ENCODE measurements at regions not wholly inside any gene's neighbourhood (a gene's known extent, or its start where the extent isn't known, plus 50 kb on each side); places are given as distances from the start of the nearest gene placed in this dataset.

- Mint-ChIP-seq H3K4me1 (no peaks in the 10 kb centered on the region), H3K27me3 (ENCODE audit: low read depth) (no peaks in the 10 kb centered on the region), H3K4me3 (no peak overlapping the region), H3K9me3 (peaks cover 3% of the 10 kb centered on the region), H3K36me3 (ENCODE audit: low read depth) (peaks cover 17% of the 10 kb centered on the region), H3K27ac (ENCODE audit: unreplicated experiment) (no peak overlapping the region)
- no peak for DNase-seq (ENCODE audit: low read depth, low spot score)
- TF ChIP-seq, protein P1, sequence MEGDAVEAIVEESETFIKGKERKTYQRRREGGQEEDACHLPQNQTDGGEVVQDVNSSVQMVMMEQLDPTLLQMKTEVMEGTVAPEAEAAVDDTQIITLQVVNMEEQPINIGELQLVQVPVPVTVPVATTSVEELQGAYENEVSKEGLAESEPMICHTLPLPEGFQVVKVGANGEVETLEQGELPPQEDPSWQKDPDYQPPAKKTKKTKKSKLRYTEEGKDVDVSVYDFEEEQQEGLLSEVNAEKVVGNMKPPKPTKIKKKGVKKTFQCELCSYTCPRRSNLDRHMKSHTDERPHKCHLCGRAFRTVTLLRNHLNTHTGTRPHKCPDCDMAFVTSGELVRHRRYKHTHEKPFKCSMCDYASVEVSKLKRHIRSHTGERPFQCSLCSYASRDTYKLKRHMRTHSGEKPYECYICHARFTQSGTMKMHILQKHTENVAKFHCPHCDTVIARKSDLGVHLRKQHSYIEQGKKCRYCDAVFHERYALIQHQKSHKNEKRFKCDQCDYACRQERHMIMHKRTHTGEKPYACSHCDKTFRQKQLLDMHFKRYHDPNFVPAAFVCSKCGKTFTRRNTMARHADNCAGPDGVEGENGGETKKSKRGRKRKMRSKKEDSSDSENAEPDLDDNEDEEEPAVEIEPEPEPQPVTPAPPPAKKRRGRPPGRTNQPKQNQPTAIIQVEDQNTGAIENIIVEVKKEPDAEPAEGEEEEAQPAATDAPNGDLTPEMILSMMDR (conservative IDR thresholded peaks at IDR 0.05) = no peak
Measured at GRCh38 chr14:71595441-71595840, 336.8 kb upstream of the RGS6 start.

DNA sequence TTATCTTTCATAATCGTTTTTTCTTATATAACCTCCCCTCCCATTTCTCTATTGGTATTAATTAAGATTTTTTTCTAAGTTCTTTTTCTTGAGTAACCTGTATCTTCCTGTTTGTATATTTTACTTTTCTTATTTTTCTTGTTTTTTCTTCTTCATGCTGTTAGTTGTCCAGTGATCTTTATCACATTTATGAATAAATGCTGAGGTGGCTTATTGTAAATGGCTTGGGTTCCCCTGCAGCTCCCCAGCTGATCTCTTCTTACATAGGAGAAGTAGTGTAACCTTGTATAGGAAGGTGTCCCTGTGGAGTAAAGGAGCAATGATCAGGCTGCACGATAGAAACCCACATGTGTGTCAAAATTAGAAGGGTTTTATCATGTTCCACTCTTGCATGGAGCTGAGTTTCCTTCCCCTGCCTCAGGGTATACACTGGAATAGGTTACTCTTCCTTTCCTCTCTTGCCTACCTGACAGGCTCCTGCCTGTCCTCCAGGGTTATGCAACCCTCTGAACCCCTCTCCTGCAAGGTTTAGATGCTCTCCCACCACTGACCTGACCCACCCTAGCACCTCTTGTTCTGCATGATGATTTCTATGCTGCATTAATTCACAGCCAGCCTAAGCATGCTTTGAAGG lies 334.8 kb upstream of the RGS6 start:
- H3K4me1 Mint-ChIP-seq = no peaks in the 10 kb centered on the region
- peaks cover 15% of the 10 kb centered on the region for H3K9me3 Mint-ChIP-seq
- no peaks in the 10 kb centered on the region for H3K27me3 Mint-ChIP-seq (ENCODE audit: low read depth)
- DNase-seq (ENCODE audit: low read depth, low spot score) = no peak
- peaks cover 31% of the 10 kb centered on the region for H3K36me3 Mint-ChIP-seq (ENCODE audit: low read depth)
- no peak overlapping the region for H3K27ac Mint-ChIP-seq (ENCODE audit: unreplicated experiment)
- no peak overlapping the region for H3K4me3 Mint-ChIP-seq
- TF ChIP-seq, protein P1 (conservative IDR thresholded peaks at IDR 0.05) = no peak

- H3K4me3 Mint-ChIP-seq = no peak overlapping the region
Measured at GRCh38 chr14:71597955-71598660, 334.1 kb upstream of the RGS6 start.

DNA sequence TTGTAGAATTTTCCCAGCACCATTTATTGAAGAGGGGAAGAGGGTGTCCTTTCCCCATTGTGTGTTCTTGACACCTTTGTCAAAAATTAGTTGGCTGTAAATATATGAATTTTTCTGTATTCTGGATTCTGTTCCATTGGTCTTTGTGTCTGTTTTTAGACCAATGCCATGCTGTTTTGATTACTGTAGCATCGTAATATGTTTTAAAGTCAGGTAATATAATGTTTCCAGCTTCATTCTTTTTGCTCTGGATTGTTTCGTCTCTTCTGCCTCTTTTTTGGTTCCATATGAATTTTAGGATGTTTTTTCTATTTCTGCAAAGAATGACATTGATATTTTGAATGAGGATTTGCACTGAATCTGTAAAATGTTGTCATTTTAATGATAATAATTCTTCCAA lies 331.9 kb upstream of the RGS6 start:
- H3K9me3 Mint-ChIP-seq = peaks cover 18% of the 10 kb centered on the region
- H3K27me3 Mint-ChIP-seq (ENCODE audit: low read depth) = no peaks in the 10 kb centered on the region
- TF ChIP-seq, protein P1 (conservative IDR thresholded peaks at IDR 0.05) = no peak
- no peak overlapping the region for H3K4me3 Mint-ChIP-seq
- no peak for DNase-seq (ENCODE audit: low read depth, low spot score)
- peaks cover 38% of the 10 kb centered on the region for H3K36me3 Mint-ChIP-seq (ENCODE audit: low read depth)
- no peak overlapping the region for H3K27ac Mint-ChIP-seq (ENCODE audit: unreplicated experiment)
- no peaks in the 10 kb centered on the region for H3K4me1 Mint-ChIP-seq

More at GRCh38 chr14:71597955-71598660, 334.1 kb upstream of the RGS6 start:
- no peaks in the 10 kb centered on the region for H3K27me3 Mint-ChIP-seq (ENCODE audit: low read depth)
- no peak for DNase-seq (ENCODE audit: low read depth, low spot score)
- TF ChIP-seq, protein P1 (conservative IDR thresholded peaks at IDR 0.05) = no peak
- H3K4me1 Mint-ChIP-seq = no peaks in the 10 kb centered on the region
- no peak overlapping the region for H3K27ac Mint-ChIP-seq (ENCODE audit: unreplicated experiment)
- peaks cover 31% of the 10 kb centered on the region for H3K36me3 Mint-ChIP-seq (ENCODE audit: low read depth)
- H3K9me3 Mint-ChIP-seq = peaks cover 15% of the 10 kb centered on the region

DNA sequence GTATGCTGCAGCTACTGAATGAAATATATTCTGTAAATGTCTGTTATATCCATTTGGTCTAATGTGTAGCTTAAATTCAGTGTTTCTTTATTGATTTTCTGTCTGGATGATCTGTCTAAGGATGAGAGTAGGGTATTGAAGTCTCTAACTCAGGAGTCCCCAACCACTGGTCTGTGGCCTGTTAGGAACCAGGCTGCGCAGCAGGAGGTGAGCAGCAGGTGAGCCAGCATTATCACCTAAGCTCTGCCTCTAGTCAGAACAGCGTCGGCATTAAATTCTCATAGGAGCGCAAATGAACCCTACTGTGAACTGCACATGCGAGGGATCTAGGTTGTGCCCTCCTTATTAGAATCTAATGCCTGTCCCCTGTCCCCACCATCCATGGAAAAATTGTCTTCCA lies 329.7 kb upstream of the RGS6 start:
- Mint-ChIP-seq H3K36me3 (ENCODE audit: low read depth) (peaks cover 41% of the 10 kb centered on the region), H3K27ac (ENCODE audit: unreplicated experiment) (no peak overlapping the region), H3K4me1 (peaks cover 11% of the 10 kb centered on the region), H3K9me3 (peaks cover 21% of the 10 kb centered on the region), H3K27me3 (ENCODE audit: low read depth) (no peaks in the 10 kb centered on the region), H3K4me3 (no peak overlapping the region)
- DNase-seq (ENCODE audit: low read depth, low spot score) = no peak
- TF ChIP-seq, protein P1 (conservative IDR thresholded peaks at IDR 0.05) = no peak

Data from neural crest cell (in vitro differentiated cells).